ENCODE measurements at regions not wholly inside any gene's neighbourhood (a gene's known extent, or its start where the extent isn't known, plus 50 kb on each side); places are given as distances from the start of the nearest gene placed in this dataset.

- DNase-seq, result no peak
Measured at GRCh38 chr12:128204711-128205110, 62.3 kb upstream of the TMEM132C start.

- no peak for DNase-seq
Measured at GRCh38 chr12:128205145-128205544, 61.8 kb upstream of the TMEM132C start.

GRCh38 chr12:128205758-128206157 lies 61.2 kb upstream of the TMEM132C start:
- no peak for DNase-seq
